Endothelial cell of umbilical vein (primary cell): ENCODE measurements at regions not wholly inside any gene's neighbourhood (a gene's known extent, or its start where the extent isn't known, plus 50 kb on each side); places are given as distances from the start of the nearest gene placed in this dataset.
A peak's percentile ranks its signal among the peaks of the same experiment; 100 is the strongest.

Experiments used
- CTCF ChIP-seq, 2 donors: IDR thresholded peaks; 1 replicate in 1 of 2; 2 replicates in 1 of 2; pipeline ENCODE4 v1.5.1; 2011; ENCODE audit warnings: low read length in 2 of 2, mild to moderate bottlenecking in 2 of 2, moderate library complexity in 2 of 2, control low read depth in 1 of 2, inconsistent platforms in 1 of 2, low read depth in 1 of 2; ENCODE audit not compliant: insufficient read depth in 1 of 2; ENCODE audit errors: extremely low read depth in 1 of 2
- EZH2 ChIP-seq: IDR thresholded peaks from 2 replicates; pipeline ENCODE4 v1.6.1; 2012; ENCODE audit warnings: borderline replicate concordance, low read depth, mild to moderate bottlenecking, moderate library complexity, low read length, inconsistent platforms; ENCODE audit not compliant: severe bottlenecking
- FOS ChIP-seq: IDR thresholded peaks from 2 replicates; pipeline ENCODE4 v1.6.1; 2011; ENCODE audit warnings: mild to moderate bottlenecking, low read length, moderate library complexity, borderline replicate concordance; ENCODE audit not compliant: insufficient read depth
- GATA2 ChIP-seq: IDR thresholded peaks from 2 replicates; pipeline ENCODE4 v1.7.0; 2011; ENCODE audit warnings: low read depth, mild to moderate bottlenecking, moderate library complexity, mixed read lengths, low read length; ENCODE audit not compliant: insufficient read length, insufficient read depth
- JUN ChIP-seq: IDR thresholded peaks from 2 replicates; pipeline ENCODE4 v1.6.1; 2011; ENCODE audit warnings: borderline replicate concordance, low read depth; ENCODE audit not compliant: insufficient read length, insufficient read depth
- MAX ChIP-seq: IDR thresholded peaks from 2 replicates; pipeline ENCODE4 v1.6.1; 2011; ENCODE audit not compliant: insufficient read depth, insufficient read length
- MYC ChIP-seq: IDR thresholded peaks from one replicate; pipeline ENCODE4 v1.6.1; 2011; ENCODE audit warnings: mild to moderate bottlenecking, low read depth, low read length
- POLR2A ChIP-seq: IDR thresholded peaks from 2 replicates; pipeline ENCODE4 v1.6.1; 2012; ENCODE audit warnings: low read depth, mild to moderate bottlenecking, control low read depth, low read length
- POLR2AphosphoS5 ChIP-seq: IDR thresholded peaks from 2 replicates; pipeline ENCODE4 v1.6.1; 2012; ENCODE audit warnings: low read depth, mild to moderate bottlenecking, control low read depth, low read length, moderate library complexity; ENCODE audit not compliant: insufficient read depth

- TF ChIP-seq EZH2 (no peak), CTCF (IDR thresholded peaks at IDR 0.05; ENCODE audit: extremely low read depth in 1 of 2, insufficient read depth in 1 of 2, low read depth in 1 of 2, low read length in 2 of 2) (no peak), FOS (no peak), JUN (peak; percentile 45), POLR2A (peak; percentile 58), GATA2 (peak; percentile 91), MAX (no peak), MYC (no peak), POLR2AphosphoS5 (peak; percentile 75)
Observed at GRCh38 chr13:59461411-59461810, 702.3 kb downstream of the DIAPH3 start.
